ENCODE measurements at regions not wholly inside any gene's neighbourhood (a gene's known extent, or its start where the extent isn't known, plus 50 kb on each side); places are given as distances from the start of the nearest gene placed in this dataset.

DNA sequence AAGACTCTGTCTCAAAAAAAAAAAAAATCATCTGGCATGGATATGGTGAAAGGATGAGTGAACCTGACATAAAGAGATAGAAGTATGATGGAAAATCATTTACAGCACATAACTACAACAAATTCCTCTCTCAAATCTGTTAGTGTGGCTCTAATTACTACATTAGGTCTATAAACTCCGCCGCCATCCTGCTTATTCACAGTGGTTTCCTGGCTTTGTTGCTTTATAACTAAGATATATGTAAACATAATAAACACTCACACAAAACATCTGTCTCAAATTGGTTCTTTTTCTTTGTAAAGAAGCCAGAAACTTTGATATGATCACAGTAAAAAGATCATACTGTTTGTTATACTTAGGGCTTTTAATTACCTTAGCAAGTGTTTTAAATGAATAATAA is 412.6 kb upstream of the FAM98A start:
- DNase-seq (no peak), ATAC-seq (no peak)
- intact Hi-C loops (cut with DNase I), result loop anchor here in 1 of 2 donors (5.0 kb wide), 1 partner anchor 1396 kb away; no protein-coding TSS in a partner anchor

DNA sequence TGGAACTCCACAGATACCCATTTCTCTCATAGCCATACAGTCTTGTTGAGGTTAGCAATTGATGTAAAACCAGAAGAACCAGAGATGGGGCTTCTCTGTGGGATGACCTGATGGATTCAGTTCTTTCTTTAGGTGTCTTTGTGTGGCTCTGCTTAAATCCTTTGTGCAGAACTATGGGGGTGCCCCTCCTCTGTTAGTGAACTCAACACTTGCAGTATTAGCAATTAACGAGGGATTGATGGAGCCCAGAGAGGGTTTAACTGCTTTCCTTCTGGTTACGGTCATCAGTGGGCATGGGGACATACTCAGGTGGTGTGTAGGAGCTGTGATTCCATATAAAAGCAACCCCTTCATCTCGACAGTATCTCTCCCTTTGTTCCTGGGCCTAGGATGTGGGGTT is 406.8 kb upstream of the FAM98A start:
- intact Hi-C loops (cut with DNase I), result no loop called here
- no peak for DNase-seq

DNA sequence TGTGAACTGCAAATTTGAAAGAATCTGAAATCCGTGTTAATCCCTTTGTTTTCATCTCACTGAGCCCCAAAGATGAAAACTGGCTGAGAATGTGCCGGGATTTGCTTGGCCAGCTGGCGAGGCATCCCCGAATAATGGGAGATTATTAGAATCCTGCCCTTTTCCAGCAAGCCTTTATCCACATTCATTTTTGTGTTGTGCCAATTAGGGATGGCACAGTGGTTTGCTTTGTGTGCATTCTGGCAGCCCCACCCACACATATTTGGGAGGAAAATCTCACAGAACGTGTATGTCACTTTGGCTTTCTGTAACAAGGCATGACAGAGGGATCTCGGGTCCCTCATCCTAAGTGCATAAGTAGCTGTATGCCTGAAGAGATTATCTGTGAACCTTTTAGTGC is 405.8 kb upstream of the FAM98A start:
- no peak for ATAC-seq
- DNase-seq, result no peak
- intact Hi-C loops (cut with DNase I), result no loop called here

More for the DNA sequence above, 406.8 kb upstream of the FAM98A start:
- no peak for ATAC-seq

DNA sequence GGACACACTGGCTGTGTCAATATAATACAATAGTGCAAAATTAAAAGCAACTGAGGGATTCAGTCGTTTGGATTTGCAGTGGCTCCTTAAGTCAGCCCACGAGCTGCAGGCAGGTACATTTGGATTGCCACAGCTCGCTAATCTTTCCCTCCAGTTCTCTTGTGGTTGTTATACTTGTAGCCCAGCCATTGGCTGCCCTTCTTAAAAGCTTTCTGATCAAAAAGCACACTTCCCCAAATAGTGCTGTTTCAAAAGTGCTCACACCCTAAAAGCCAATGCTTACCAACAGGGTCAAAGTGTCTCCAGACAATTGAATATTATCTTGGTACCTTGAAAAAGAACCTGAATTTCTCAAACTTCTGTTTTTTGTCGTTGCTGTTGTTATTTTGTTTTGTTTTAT is 404.7 kb upstream of the FAM98A start:
- ATAC-seq (no peak), DNase-seq (no peak)
- intact Hi-C loops (cut with DNase I), result no loop called here

DNA sequence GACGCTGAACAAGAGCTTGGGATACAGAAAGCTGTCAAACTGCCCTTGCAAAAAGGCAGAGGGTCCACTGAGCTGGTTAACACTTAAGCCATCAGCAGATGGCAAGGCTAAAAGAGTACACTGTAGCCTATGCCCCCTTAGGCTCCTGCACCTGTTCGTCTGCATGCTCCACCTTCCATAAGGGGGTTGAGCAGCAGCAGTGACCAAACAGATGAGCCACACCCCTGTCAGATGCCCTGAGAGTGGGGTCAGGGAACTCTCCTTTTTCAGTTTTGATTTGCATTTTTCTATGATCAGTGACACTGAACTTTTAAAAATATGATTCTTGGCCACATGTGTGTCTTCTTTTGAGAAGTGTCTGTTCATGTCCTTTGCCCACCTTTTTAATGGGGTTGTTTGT is 402.5 kb upstream of the FAM98A start:
- intact Hi-C loops (cut with DNase I), result no loop called here
- ATAC-seq, result no peak
- DNase-seq, result no peak

DNA sequence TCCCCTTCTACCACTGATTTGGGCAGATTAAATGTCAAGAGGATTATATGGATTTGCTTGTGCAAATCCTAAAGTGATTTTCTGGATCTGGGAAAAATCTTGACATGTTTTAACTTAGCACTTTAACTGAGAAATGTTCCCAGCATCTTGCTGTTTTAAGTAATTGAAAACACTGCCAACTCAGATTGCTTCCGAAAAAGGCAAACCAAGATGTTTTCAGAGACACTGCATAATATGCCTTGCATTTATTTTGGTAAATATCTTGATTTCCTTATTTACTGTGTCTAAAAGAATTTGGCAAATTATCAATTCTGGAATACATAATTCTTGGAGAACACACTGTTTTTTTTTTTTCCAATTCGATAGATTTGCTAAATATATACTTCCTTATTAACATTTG is 385.0 kb upstream of the FAM98A start:
- intact Hi-C loops (cut with DNase I), result no loop called here
- DNase-seq, result no peak
- ATAC-seq, result no peak

GRCh38 chr2:33978471-33978870 is 379.4 kb upstream of the FAM98A start:
- no peak for DNase-seq
- intact Hi-C loops (cut with DNase I), result no loop called here
- no peak for ATAC-seq

- ATAC-seq, result no peak
- intact Hi-C loops (cut with DNase I), result no loop called here
- no peak for DNase-seq
These were observed 376.4 kb upstream of the FAM98A start for GRCh38 chr2:33975498-33975897.

GRCh38 chr2:33967103-33967502 is 368.0 kb upstream of the FAM98A start:
- ATAC-seq, result no peak
- intact Hi-C loops (cut with DNase I), result no loop called here
- DNase-seq, result no peak

GRCh38 chr2:33958591-33958990 is 359.5 kb upstream of the FAM98A start:
- ATAC-seq (no peak), DNase-seq (no peak)
- intact Hi-C loops (cut with DNase I), result no loop called here

DNA sequence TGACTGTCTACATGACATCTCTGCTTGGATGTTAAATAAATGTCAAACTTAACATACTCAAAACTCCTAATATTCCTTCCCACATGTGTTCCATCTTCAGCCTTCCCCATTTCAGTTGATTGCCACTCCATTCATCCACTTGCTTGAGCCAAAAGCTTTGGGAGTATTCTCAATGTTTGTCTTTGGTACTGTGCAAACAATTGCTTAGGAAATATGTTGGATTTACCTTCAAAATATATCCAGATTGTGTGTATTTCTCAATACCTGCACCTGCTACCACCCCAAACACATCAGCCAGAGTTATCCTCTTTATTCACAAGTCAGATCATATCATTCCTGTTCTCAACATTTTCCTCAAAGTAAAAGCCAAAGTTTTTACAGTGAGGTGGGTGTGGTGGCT is 350.3 kb upstream of the FAM98A start:
- ATAC-seq (no peak), DNase-seq (no peak)
- intact Hi-C loops (cut with DNase I), result no loop called here

- ATAC-seq, result no peak
- intact Hi-C loops (cut with DNase I), result no loop called here
- no peak for DNase-seq
These were observed 347.1 kb upstream of the FAM98A start for GRCh38 chr2:33946193-33946592.

DNA sequence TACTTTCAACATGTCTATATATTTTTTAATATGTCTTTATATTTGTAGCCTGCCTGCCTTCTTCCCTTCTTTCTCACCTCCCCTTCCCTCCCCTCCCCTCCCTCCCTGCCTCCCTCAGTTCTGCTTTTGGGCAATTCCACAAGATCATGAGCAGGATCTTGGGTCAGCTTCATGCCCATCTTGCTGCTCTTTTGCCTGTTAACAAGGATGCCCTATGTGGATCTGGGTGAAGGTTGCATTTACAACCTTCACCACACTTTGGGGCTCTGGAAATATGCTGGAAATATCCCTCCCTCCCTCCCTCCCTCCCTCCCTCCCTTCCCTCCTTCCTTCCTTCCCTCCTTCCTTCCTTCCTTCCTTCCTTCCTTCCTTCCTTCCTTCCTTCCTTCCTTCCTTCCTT is 334.1 kb upstream of the FAM98A start:
- intact Hi-C loops (cut with DNase I), result no loop called here
- no peak for DNase-seq
- no peak for ATAC-seq

GRCh38 chr2:33931164-33931563 is 332.1 kb upstream of the FAM98A start:
- DNase-seq, result no peak
- no peak for ATAC-seq
- intact Hi-C loops (cut with DNase I), result no loop called here

DNA sequence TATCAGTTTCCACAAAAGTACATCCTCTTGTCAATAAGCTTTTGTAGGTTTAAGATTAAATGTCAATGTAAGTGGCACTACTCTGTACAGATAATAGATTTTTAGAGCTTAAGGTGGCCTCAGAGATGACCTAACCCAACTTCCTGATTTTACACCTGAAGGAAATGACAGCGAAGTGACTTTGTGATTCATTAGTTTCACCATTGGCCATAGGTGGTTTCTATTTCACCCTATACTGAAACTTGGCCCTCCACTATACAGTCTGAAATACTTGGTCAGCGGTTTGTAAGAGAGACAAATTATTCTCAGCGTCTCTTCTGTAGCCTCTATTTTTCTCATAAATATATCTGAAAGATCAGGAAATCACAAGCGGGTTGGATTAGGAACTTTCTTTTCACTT is 330.4 kb upstream of the FAM98A start:
- no peak for ATAC-seq
- no peak for DNase-seq
- intact Hi-C loops (cut with DNase I), result no loop called here

GRCh38 chr2:33927756-33928155 is 328.7 kb upstream of the FAM98A start:
- no peak for ATAC-seq
- intact Hi-C loops (cut with DNase I), result no loop called here
- DNase-seq, result no peak

- intact Hi-C loops (cut with DNase I), result no loop called here
- DNase-seq (no peak), ATAC-seq (no peak)
These were observed 326.2 kb upstream of the FAM98A start for GRCh38 chr2:33925311-33925710.

GRCh38 chr2:33924586-33925169 is 325.6 kb upstream of the FAM98A start:
- ATAC-seq (no peak), DNase-seq (no peak)
- intact Hi-C loops (cut with DNase I), result no loop called here

DNA sequence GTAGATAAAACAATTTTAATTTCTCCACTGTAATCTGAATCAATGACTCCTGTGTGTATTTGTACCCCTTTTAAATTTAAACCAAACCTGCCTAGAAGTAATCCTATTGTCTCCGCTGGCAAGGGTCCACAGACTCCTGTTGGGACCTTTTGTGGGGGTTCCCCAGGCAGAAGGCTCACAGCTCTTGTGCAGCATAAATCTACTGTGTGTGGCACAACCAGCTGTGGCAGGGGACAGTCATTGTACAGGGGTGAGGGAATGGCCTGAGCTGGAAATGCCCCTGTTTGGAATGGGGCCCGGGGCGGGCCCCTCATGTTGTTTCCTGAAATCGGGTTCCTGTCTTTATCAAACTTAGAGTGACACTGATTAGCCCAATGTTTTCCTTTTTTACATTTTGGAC is 318.2 kb upstream of the FAM98A start:
- intact Hi-C loops (cut with DNase I), result no loop called here
- ATAC-seq (no peak), DNase-seq (no peak)

DNA sequence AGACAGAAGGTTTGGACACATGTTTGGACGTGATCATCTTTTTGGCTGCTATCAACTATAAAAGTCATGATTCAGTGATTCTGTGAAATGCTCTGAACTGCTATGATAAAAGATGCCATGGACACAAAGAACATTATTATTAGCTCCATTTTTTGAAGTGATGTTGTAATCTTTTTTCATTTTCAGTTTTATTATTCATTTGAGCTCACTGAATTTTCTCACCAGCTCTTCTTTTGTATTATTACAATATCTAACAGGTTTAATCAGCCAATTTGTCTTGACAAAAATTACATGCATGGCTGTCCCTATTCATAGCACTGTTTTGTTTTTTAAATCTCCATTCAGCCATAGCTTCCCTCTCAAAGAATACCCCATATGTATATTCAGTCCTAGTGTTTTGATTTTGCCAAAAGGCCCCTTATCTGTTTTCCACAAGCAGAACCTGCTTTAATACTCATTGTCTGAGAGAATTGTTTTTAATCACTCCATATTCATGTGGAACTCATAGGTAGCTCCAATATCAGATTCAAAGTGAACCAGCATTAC is 314.0 kb upstream of the FAM98A start:
- DNase-seq, result no peak
- intact Hi-C loops (cut with DNase I), result no loop called here
- no peak for ATAC-seq

DNA sequence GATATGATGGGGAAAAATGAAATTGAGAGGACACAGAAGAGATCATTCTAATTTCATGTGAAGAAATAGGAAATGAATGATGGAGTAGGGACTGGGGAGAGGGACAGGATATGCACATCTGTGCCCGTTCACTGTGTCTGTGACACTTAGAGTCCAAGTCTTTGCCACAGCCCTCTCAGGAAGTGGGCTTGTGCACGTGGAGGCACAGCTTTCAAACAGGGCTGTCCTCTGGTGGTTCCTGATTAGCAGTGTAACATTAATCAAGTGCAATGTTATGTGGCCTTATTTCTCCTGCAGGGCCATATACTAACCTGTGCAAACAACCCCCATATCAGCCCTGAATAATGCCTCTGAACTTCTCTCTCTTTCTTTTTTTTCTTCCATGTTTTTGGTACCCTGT is 312.2 kb upstream of the FAM98A start:
- no peak for ATAC-seq
- DNase-seq, result no peak

More for the DNA sequence above, 312.2 kb upstream of the FAM98A start:
- intact Hi-C loops (cut with DNase I), result no loop called here
